SU-DHL-6 (cell line): ENCODE measurements at regions not wholly inside any gene's neighbourhood (a gene's known extent, or its start where the extent isn't known, plus 50 kb on each side); places are given as distances from the start of the nearest gene placed in this dataset.

Experiments used
- H2AFZ ChIP-seq: fragments of 200-600 bp; sonication (generic); 2 replicates; pipeline ENCODE4 v1.6.1; 2014; ENCODE audit warnings: low read depth, mild to moderate bottlenecking, moderate library complexity, mixed read lengths, antibody characterized with exemption, low read length; ENCODE audit not compliant: severe bottlenecking
- H3F3A ChIP-seq: fragments of 200-600 bp; shearing (Covaris generic); 2 replicates; pipeline ENCODE4 v1.6.0; 2016; ENCODE audit warnings: antibody characterized with exemption, mild to moderate bottlenecking; ENCODE audit not compliant: insufficient read depth
- H3K27ac ChIP-seq: fragments of 200-600 bp; sonication (generic); 2 replicates; pipeline ENCODE4 v1.5.1; 2016; ENCODE audit warnings: low read depth, mild to moderate bottlenecking, low read length, moderate library complexity, mixed read lengths
- H3K27me3 ChIP-seq: fragments of 200-600 bp; sonication (generic), shearing (Covaris generic); 2 replicates; pipeline ENCODE4 v1.6.0; 2014; ENCODE audit warnings: mild to moderate bottlenecking, low read length
- H3K36me3 ChIP-seq: fragments of 200-600 bp; sonication (generic); 2 replicates; pipeline ENCODE4 v1.6.1; 2014; ENCODE audit warnings: mild to moderate bottlenecking, low read length, mixed read lengths
- H3K4me2 ChIP-seq: fragments of 300-600, 200-600 bp; shearing (Covaris generic), sonication (generic); 2 replicates; pipeline ENCODE4 v1.6.0; 2014; ENCODE audit warnings: low read length, low read depth, mild to moderate bottlenecking; ENCODE audit not compliant: poor library complexity, severe bottlenecking
- H3K4me3 ChIP-seq: fragments of 200-600 bp; sonication (generic); 2 replicates; pipeline ENCODE4 v1.5.1; 2014; ENCODE audit warnings: antibody characterized with exemption, low read length, mild to moderate bottlenecking, mixed read lengths; ENCODE audit not compliant: insufficient read depth, poor library complexity, severe bottlenecking
- H3K79me2 ChIP-seq: fragments of 200-600 bp; sonication (generic); 2 replicates; pipeline ENCODE4 v1.6.1; 2014; ENCODE audit warnings: mild to moderate bottlenecking, low read length, moderate library complexity; ENCODE audit not compliant: insufficient read depth
- H3K9ac ChIP-seq: fragments of 200-600 bp; sonication (generic); 2 replicates; pipeline ENCODE4 v1.7.0; 2014; ENCODE audit warnings: mild to moderate bottlenecking, low read length
- H3K9me2 ChIP-seq: fragments of 200-600 bp; sonication (generic); replicated peaks from 2 replicates; pipeline ENCODE4 v1.6.1; 2014; ENCODE audit warnings: low read length; ENCODE audit not compliant: insufficient read depth
- H3K9me3 ChIP-seq: fragments of 200-600 bp; sonication (generic); 2 replicates; pipeline ENCODE4 v1.6.1; 2014; ENCODE audit warnings: low read length, mixed read lengths; ENCODE audit not compliant: insufficient read depth
- H4K20me1 ChIP-seq: fragments of 200-600 bp; sonication (generic); 2 replicates; pipeline ENCODE4 v1.6.1; 2014; ENCODE audit warnings: low read depth, mild to moderate bottlenecking, antibody characterized with exemption, low read length, moderate library complexity, mixed read lengths
- EZH2phosphoT487 ChIP-seq: fragments of 200-600 bp; sonication (generic), shearing (Covaris generic); conservative IDR thresholded peaks from 2 replicates; pipeline ENCODE4 v1.6.1; 2018; ENCODE audit warnings: mild to moderate bottlenecking, antibody characterized with exemption, low read length, moderate library complexity, mixed read lengths
- TF ChIP-seq, protein P1 (sequence below): fragments of 200-600 bp; sonication (generic); IDR thresholded peaks from one replicate; pipeline ENCODE4 v1.5.1; 2017; ENCODE audit warnings: antibody characterized with exemption, mild to moderate bottlenecking, low read length, moderate library complexity; ENCODE audit not compliant: insufficient read depth, poor library complexity, severe bottlenecking

DNA sequence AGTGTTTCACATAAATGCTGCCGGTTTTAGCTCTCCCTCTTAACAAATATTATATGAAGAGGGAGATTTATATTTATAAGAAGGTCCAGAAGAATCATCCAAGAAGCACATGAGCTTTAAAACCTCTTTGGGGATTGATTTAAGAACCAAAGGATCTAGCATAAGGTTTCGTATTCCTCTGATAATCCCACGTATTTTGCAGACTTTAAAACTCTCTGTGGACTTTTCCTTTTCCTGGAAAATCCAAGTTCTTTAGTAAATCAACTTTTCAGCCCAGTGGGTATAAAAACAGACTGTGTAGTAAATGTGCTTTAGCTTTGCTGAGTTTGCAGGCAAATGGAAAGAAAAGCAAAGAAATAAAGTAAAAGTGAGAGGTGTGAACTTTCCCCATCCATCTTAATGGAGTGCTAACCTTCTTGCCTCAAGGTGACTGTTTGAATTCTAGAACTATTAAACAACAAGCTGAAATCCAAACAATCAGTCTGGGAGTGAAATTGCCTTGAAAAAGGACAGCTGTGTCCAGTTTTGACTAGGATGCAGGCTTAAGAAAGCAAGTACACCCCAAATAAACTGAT is 363.4 kb upstream of the SLC24A2 start:
- Histone ChIP-seq H3K9me3 (no peaks in the 10 kb centered on the region), H3K27ac (no peak overlapping the region), H2AFZ (no peak overlapping the region), H3K4me3 (no peak overlapping the region), H3K27me3 (no peaks in the 10 kb centered on the region), H3K9ac (no peak overlapping the region), H3K9me2 (no peaks in the 10 kb centered on the region), H3K79me2 (no peaks in the 10 kb centered on the region), H3K36me3 (no peaks in the 10 kb centered on the region), H3K4me2 (no peak overlapping the region), H3F3A (no peaks in the 10 kb centered on the region), H4K20me1 (no peaks in the 10 kb centered on the region)
- no peak for TF ChIP-seq EZH2phosphoT487
- TF ChIP-seq, protein P1, sequence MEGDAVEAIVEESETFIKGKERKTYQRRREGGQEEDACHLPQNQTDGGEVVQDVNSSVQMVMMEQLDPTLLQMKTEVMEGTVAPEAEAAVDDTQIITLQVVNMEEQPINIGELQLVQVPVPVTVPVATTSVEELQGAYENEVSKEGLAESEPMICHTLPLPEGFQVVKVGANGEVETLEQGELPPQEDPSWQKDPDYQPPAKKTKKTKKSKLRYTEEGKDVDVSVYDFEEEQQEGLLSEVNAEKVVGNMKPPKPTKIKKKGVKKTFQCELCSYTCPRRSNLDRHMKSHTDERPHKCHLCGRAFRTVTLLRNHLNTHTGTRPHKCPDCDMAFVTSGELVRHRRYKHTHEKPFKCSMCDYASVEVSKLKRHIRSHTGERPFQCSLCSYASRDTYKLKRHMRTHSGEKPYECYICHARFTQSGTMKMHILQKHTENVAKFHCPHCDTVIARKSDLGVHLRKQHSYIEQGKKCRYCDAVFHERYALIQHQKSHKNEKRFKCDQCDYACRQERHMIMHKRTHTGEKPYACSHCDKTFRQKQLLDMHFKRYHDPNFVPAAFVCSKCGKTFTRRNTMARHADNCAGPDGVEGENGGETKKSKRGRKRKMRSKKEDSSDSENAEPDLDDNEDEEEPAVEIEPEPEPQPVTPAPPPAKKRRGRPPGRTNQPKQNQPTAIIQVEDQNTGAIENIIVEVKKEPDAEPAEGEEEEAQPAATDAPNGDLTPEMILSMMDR, result no peak

DNA sequence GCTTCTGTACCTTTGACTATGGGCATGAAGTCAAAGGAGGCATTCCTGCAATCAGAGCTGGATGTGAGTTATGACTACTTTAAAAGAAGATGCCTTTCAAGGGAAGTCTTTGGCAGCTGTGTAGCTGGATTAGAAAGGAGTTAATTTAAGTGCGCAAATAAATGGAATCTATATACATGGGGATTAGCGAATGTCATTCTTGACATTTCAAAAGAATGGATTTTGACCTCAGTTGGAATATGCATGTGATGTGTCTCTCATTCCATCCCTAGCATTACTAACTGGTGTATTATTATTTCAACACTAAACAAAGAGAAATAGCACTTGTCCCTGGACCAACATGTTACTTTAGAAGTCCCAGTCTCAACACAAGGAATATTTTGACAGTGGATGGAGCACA is 359.6 kb upstream of the SLC24A2 start:
- no peaks in the 10 kb centered on the region for H3K9me3 ChIP-seq
- H4K20me1 ChIP-seq, result no peaks in the 10 kb centered on the region
- H2AFZ ChIP-seq, result no peak overlapping the region
- H3K9me2 ChIP-seq, result no peaks in the 10 kb centered on the region
- no peak overlapping the region for H3K4me3 ChIP-seq
- H3K4me2 ChIP-seq, result no peak overlapping the region
- H3K79me2 ChIP-seq, result no peaks in the 10 kb centered on the region
- no peak overlapping the region for H3K9ac ChIP-seq
- TF ChIP-seq, protein P1, result no peak
- TF ChIP-seq EZH2phosphoT487, result no peak
- no peaks in the 10 kb centered on the region for H3K27me3 ChIP-seq
- H3F3A ChIP-seq, result no peaks in the 10 kb centered on the region
- H3K27ac ChIP-seq, result no peak overlapping the region
- H3K36me3 ChIP-seq, result no peaks in the 10 kb centered on the region

DNA sequence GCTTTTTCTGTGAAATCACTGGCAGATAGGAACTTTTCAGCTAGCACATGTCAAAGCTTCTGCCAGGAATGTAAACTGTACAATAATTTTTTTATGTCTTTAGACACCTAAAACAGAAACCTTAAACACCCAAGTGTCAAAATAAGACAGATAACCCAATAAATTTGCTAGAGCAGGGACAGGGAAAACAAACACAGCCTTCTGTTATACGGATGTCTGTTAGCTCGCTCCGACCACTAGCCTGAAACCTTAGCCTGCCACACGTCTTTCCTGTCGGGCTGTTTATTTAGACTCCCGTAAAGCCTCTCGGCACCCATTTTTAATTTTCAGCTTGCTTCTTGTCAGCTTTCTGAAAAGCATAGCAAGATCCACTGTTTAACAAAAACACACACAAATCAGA is 355.4 kb upstream of the SLC24A2 start:
- TF ChIP-seq EZH2phosphoT487, result no peak
- TF ChIP-seq, protein P1, result no peak
- Histone ChIP-seq H3K9ac (no peak overlapping the region), H2AFZ (no peak overlapping the region), H3K79me2 (no peaks in the 10 kb centered on the region), H3K27me3 (no peaks in the 10 kb centered on the region), H3K9me3 (no peaks in the 10 kb centered on the region), H3K9me2 (no peaks in the 10 kb centered on the region), H3K4me3 (no peak overlapping the region), H3K36me3 (no peaks in the 10 kb centered on the region), H3F3A (no peaks in the 10 kb centered on the region), H4K20me1 (no peaks in the 10 kb centered on the region), H3K4me2 (no peak overlapping the region), H3K27ac (no peak overlapping the region)
